NCI-H524 treated with DMSO at 0.1 percent for 48 hours (cell line): ENCODE measurements at regions not wholly inside any gene's neighbourhood (a gene's known extent, or its start where the extent isn't known, plus 50 kb on each side); places are given as distances from the start of the nearest gene placed in this dataset.
"Not testable (repeated sequence)": the region's sequence is repeated elsewhere in the genome, so short reads cannot be mapped to it uniquely, and the experiment has no call there.

Source experiments
- DNase-seq: peaks from one replicate; lab custom pipeline; 2025; lab: John Stamatoyannopoulos, UW

GRCh38 chr10:46749003-46749402, 162.2 kb upstream of the PTPN20 start:
- not testable (repeated sequence) for DNase-seq

DNA sequence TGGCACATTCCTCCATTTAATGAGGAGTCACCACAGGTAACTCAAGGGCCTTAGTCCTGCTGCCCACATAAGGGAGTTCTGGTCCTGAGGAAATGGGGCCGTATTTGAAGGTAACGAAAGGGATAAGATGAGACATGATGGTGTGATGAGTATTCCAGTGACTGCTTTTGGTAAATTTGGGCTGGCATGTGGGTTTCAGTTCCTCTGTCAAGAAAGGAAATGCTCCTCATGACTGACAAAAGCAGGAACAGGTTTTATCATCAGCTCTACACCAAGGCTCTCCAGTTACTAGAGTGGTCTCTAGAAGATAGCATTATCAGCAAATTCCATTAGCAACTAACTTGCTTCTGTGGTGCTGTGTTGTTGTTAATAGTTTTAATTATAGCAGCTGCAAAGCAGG, 161.8 kb upstream of the PTPN20 start:
- not testable (repeated sequence) for DNase-seq

DNA sequence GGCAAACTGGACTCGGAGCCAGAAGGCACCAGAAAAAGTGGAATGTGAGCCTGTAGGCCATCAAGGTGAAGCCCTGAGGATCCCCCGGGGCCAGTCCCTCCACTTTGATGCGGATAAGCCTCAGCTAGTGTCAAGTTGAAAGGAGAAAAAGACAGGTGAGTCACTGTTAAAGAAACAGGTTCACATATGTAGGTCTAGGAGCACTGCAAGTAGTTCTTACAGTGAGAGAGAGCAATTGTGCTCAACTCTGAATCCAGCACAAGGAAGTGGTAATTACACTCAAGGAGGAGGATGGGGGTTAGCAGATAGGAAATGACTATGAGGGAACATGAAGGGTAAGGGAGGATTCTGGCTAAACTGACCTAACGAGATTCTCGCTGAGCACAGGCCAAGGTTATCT, 157.5 kb upstream of the PTPN20 start:
- DNase-seq, result not testable (repeated sequence)

DNA sequence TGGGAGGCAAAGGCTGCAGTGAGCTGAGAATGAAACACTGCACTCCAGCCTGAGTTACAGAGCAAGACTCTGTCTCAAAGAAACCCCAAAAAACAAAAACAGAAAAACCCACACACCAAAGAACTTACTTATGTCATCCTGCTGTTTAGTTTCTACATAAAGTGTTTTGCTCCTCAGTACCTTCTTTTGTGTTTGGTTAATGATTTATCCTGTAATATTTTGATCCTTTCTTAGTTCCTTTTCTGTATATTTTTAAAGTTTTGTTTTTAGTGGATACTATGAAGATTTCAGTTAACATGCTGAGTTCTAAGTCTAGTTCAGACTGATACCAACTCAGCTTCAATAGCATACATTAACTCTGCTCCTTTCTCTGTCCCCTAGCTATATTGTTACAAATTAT, 149.8 kb upstream of the PTPN20 start:
- DNase-seq, result not testable (repeated sequence)

GRCh38 chr10:46768515-46769291, 142.5 kb upstream of the PTPN20 start:
- not testable (repeated sequence) for DNase-seq

- not testable (repeated sequence) for DNase-seq
Measured at GRCh38 chr10:46773178-46773896, 137.9 kb upstream of the PTPN20 start.

DNA sequence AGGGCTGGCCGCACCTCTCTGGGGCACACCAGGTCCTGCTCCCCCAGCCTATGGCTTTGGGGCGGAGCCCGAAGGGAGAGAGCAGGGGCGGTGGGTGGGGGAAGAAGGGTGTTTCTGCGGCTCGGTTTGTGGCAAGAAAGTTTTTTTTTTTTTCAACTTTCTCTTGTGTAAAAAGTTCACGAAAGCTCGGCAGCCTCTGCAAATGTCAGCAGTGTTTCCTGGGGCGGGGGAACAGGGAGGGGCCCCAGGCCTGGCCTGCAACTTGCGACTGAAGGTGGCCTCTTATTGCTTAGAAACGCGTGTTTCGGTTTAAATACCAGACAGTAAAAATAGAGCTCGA, 137.4 kb upstream of the PTPN20 start:
- DNase-seq, result not testable (repeated sequence)

- not testable (repeated sequence) for DNase-seq
Measured at GRCh38 chr10:46774366-46774765, 136.9 kb upstream of the PTPN20 start.

GRCh38 chr10:46774945-46775667, 136.1 kb upstream of the PTPN20 start:
- not testable (repeated sequence) for DNase-seq

DNA sequence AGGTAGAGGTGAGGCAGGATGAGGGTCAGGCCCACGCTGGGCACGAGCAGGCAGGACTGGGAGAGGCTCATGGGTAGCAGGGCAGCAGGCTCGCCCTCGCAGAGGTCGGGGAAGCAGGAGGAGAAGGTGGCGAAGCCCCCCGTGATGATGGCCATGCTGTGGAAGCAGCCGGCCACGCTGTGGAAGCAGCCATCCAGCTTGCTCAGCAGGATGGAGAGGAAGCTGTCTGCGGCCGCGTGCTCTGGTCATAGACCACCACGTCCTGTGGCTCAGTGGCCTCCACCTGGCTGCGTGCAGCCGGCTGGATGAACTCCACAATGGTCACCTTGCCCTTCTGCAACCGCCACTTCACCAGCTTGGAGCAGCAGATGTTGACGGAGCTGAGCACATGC, 135.6 kb upstream of the PTPN20 start:
- not testable (repeated sequence) for DNase-seq

GRCh38 chr10:46779571-46779970, 131.7 kb upstream of the PTPN20 start:
- not testable (repeated sequence) for DNase-seq

- not testable (repeated sequence) for DNase-seq
Measured at GRCh38 chr10:46780164-46780563, 131.1 kb upstream of the PTPN20 start.

DNA sequence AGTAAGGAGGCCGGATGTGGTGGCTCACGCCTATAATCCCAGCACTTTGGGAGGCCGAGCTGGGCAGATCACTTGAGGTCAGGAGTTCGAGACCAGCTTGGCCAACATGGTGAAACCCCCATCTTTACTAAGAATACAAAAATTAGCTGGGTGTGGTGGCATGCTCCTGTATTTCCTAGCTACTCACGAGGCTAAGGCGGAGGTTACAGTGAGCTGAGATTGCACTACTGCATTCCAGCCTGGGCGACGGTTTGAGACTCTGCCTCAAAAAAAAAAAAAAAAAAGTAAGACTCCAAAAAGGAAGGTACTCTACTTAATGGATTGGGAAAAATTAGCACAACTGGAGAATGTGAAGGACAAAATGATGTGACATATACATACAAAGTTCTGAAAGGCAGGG, 130.2 kb upstream of the PTPN20 start:
- DNase-seq, result not testable (repeated sequence)

DNA sequence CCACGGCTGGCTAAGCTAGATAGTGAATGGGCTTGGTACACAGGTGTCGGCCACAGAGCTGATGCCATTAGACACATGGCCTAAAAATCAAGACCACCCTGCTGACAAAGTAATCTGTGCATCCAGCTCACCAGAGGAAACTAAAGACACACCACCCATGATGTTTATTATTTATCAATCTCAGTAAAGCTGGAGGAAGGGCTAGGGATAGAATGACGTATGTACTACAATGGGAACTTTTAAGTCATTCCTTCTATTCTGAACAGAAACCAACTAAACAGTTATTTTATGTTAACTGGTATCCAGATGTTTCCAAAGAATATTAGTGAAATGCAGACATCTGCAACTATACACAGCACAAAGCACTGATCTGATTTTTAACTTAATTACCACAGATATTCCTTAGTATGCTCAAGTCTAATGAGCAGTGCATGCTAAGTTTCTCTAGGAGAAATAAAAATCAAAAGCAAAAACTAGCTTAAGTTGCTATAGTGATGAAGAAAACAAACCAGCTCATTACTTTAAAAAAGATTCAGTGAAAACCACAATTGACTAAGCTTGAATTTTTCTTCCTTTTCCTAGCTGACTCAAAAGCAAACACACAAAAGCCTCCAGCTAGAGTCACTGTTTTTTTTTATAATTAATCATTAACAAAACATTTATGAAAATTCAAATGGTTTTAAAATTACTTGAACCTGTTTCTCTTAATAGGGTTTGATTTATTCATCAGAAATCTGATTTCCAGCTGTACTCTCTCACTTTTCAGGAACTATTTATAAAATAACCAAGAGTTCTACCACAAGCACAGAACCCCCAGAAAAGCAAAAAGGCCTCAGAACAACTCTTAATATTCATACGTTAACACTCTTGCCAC, 129.0 kb upstream of the PTPN20 start:
- not testable (repeated sequence) for DNase-seq

GRCh38 chr10:46784665-46785064, 126.6 kb upstream of the PTPN20 start:
- DNase-seq, result not testable (repeated sequence)

DNA sequence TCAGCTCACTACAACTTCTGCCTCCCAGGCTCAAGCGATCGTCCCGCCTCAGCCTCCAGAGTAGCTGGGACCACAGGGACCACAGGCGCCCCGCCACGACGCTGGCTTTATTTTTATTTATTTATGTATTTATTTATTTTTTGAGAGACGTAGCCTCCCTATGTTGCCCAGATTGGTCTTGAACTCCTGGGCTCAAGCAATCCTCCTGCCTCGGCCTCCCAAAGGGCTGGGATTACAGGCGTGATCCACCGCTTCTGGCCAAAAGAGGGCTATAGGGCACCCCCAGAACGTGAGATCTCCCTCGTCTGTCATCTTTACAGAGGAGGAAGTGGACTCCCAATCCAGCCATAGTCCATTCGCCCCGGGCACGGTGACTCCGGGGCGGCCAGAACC, 125.1 kb upstream of the PTPN20 start:
- DNase-seq, result not testable (repeated sequence)

GRCh38 chr10:46786518-46787320, 124.5 kb upstream of the PTPN20 start:
- not testable (repeated sequence) for DNase-seq

DNA sequence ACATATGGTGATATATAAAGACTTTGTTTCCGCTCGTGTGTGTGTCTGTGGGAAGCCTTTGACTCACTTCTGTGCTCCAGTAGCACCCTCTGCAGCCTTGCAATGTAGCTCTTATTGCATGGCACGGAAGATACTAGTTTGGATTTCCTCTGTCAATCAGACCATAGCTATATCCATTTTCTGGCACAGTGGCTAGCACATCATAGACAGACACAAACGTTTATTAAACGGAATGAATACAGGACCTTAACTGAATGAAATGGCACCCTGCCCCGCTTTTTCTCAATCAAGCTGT, 124.0 kb upstream of the PTPN20 start:
- DNase-seq, result no peak

GRCh38 chr10:46792657-46793357, 118.4 kb upstream of the PTPN20 start:
- not testable (repeated sequence) for DNase-seq

- not testable (repeated sequence) for DNase-seq
Measured at GRCh38 chr10:46796351-46796750, 114.9 kb upstream of the PTPN20 start.
